LoVo (cell line): ENCODE measurements at regions not wholly inside any gene's neighbourhood (a gene's known extent, or its start where the extent isn't known, plus 50 kb on each side); places are given as distances from the start of the nearest gene placed in this dataset.
"Not testable (repeated sequence)": the region's sequence is repeated elsewhere in the genome, so short reads cannot be mapped to it uniquely, and the experiment has no call there.

Source experiments
- DNase-seq: peaks from one replicate; pipeline ENCODE4 v3.0.0-alpha.2; 2016; ENCODE audit warnings: low spot score

DNA sequence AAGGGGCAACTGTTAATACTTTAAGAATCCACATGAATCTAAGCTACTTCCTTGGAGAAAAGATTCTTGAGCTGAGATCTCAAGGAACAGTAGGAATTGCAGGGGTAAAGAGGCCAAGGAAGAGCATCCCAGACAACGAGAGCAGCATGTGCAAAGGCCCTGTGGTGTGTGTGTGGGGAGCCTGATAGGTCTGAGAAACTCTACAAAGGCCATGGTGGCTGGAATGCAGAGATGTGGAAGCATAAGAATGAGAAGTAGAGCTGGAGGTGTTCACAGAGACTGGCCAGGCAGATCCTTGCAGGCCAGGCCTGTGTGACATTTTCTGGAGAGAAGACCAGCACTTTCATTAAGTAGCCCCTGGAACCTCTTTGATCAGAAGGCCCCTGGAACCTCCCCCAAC is 105.8 kb upstream of the GRK3 start:
- DNase-seq: not testable (repeated sequence)

- DNase-seq: not testable (repeated sequence)
Measured at GRCh38 chr22:25460682-25461081, 103.8 kb upstream of the GRK3 start.

DNA sequence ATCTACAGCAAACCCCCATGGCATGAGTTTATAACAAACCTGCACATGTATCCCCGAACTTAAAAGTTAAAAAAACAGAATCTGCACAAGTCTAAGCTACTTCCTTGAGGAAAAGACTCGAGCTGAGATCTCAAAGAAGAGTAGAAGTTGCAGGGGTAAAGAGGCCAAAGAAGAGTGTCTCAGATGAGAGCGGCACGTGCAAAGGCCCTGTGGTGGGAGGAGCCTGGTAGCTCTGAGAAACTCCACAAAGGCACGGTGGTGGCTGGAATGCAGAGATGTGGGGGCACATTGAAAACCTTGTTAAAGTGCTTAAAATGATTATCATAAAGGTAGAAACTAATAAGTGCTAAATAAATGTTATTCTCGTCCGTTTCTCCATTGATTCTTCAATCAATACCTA is 103.2 kb upstream of the GRK3 start:
- no peak for DNase-seq

DNA sequence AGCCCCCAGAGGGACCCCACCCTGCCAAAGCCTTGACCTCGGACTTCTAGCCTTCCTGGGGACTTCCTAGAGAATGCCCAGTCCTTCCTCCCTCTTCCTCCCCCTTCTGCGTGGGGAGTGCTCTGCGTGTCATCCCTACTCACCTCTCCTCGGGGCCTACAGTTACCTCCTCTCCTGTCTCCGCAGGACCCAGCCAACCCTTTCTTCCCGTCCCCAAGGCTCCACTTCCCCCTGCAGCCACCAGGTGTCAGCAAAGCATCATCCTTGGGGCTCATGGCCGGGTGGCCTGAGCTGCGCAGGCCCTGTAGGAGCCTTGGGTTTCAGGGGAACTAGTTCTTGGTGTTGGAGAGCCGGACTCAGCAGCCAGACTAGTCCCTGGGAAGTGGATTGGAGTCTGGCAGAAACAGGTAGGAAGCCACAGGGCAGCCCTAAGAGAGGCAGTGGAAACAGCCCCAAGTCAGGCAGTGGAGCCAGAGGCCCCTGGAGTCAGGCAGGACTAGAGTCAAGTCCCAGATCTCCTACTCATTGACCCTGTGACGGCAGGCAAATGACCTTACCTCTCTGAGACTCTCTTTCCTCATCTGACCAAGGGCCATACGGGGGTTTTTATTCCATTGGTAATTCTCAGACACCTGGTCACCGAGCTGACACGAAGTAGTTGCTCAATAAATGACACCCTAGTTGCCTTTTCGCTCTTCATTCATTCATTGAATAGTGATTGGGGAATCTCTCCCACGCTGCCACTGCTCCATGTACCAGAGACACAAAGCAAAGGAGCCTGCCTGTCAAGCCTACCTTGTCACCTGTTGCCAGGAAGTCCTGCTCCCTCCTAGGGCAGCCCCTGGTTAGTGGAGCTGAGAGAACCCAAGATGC is 101.8 kb upstream of the GRK3 start:
- DNase-seq: peak; percentile 58

DNA sequence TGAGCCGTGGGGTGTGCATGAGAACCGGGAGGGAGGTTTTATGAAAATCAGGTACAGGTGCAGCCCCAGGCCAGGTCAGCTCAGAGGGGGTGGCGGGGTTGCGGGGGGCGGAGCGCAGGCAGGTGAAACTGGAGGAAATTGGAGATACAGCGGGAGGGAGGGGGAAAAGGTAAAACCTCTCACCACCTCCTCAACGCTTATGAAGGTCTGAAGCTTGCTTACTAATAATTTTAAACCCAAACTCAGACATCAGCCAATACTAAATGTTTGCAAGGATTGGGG is 101.2 kb upstream of the GRK3 start:
- DNase-seq: not testable (repeated sequence)

DNA sequence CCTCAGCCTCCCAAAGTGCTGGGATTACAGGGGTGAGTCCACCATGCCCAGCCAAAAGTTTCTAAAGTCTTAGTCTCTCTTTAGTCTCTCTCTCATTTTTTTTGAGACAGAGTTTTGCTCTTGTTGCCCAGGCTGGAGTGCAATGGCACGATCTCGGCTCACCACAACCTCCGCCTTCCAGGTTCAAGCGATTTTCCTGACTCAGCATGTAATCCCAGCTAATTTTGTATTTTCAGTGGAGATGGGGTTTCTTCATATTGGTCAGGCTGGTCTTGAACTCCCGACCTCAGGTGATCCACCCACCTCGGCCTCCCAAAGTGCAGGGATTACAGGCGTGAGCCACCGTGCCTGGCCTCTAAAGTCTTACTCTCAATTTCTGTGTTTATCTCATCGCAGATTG is 100.1 kb upstream of the GRK3 start:
- DNase-seq: not testable (repeated sequence)

DNA sequence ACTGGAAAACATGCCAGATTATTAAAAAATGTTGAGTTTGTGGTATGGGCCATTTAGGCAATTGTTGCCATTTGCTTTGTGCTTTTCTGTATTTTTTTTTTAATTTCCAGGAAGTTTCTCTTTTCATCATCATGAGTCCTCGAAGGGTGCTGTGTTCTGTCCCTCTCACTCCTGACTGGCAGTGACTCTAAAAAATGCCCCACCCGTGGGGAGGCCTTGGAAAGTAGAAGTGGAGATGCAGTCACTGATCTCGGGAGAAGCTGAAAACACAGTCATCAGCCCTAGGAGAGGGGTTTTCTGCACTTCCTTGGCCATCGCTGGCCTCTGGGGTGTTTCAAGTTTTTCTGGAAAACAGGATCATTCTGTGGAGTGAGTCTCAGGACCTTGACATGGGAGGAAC is 98.5 kb upstream of the GRK3 start:
- DNase-seq: no peak

DNA sequence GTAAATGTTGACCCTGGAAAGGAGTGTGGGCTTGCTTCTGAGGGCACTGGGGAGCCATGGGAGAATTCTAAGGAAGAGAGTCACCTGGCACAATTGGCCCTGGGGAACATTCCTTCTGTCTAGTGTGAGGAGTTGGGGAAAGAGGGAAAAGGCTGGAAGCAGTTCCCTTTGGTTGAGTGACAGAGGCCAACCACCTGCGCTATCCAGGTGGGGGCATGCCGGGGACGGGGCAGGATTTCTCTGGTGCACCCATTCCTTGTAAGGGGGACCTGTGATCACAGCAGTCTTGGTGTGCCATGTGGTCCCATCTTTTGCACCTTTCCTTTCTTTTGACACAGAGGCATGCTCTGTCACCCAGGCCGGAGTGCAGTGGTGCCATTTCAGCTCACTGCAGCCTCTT is 92.1 kb upstream of the GRK3 start:
- no peak for DNase-seq

GRCh38 chr22:25475257-25476022 is 89.0 kb upstream of the GRK3 start:
- DNase-seq: no peak

DNA sequence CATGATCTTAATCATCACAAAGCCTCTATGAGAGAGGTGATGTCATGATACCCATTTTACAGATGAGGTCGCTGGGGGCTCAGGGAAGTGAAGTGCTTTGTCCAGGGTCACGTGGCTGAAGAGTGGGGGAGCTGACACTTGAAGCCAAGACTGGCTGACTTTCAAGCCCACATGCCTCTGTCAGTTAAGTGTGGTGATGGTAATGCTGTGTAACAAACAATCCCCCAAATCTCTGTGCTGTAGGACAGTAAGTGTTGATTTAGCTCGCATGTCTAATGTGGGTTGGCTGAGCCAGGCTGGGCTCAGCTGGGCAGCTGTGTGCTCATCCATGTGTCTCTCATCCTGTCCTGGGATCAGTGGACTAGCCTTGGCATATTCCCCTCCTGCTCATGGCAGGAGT is 87.1 kb upstream of the GRK3 start:
- DNase-seq: no peak

- DNase-seq: no peak
Measured at GRCh38 chr22:25478111-25478510, 86.4 kb upstream of the GRK3 start.

DNA sequence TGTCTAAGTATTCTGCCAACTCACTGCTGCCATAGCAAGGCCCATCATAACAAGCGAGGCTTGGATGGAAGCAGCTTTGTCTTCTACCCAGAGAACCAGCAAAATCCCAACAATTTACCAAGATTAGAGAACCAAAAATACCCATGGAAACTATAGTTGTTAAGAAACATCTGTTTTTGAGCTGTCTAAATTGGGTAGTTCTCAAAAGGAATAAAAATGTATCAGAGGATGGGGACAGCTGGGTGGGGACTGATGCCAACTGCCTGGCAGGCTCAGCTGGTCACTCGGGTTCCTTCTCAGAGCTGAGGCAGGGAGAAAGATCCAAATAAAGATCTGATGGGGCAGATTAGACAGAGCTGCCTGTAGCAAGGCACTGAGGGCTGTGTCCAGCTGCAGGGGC is 85.9 kb upstream of the GRK3 start:
- no peak for DNase-seq

DNA sequence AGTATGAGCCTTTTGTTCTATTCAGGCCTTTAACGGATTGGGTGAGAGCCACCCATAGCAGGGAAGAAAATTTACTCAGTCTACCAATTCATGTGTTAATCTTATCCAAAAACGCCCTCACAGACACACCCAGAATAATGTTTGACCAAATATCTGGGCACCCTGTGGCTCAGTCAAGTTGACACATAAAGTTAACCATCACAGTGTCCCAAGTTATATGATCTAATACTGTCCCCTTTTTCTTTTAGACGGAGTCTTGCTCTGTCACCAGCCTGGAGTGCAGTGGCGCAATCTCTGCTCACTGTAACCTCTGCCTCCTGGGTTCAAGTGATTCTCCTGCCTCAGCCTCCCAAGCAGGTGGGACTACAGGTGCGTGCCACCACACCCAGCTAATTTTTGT is 83.6 kb upstream of the GRK3 start:
- DNase-seq: not testable (repeated sequence)

DNA sequence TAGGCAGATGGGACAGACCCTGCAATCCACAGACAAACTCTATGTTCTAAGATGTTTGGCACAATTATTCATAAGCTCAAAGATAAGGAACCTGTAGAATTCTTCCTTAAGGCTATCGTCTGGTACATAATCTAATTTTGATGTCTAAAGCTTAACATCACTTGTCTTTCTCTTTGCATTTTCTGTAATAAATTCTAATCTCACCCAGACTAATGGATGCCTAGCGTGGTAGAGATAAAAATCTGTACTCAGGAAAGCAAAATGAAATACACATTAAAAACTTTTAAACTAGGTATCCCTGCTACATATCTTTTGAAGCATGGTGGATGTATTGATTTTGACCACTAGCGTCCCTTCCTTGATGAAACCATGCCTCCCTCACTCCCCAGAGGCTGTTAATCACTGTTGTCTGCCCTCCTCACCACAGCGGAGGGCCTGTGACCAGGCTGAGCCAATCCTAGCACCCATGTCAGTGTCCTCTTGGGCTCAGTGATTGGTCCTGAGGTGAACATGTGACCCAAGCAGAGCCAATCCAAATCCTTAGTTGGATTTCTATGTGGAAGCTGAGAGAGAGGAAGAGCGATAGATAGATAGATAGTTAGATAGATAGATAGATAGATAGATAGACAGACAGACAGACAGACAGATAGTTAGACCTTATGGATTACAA is 82.2 kb upstream of the GRK3 start:
- no peak for DNase-seq

DNA sequence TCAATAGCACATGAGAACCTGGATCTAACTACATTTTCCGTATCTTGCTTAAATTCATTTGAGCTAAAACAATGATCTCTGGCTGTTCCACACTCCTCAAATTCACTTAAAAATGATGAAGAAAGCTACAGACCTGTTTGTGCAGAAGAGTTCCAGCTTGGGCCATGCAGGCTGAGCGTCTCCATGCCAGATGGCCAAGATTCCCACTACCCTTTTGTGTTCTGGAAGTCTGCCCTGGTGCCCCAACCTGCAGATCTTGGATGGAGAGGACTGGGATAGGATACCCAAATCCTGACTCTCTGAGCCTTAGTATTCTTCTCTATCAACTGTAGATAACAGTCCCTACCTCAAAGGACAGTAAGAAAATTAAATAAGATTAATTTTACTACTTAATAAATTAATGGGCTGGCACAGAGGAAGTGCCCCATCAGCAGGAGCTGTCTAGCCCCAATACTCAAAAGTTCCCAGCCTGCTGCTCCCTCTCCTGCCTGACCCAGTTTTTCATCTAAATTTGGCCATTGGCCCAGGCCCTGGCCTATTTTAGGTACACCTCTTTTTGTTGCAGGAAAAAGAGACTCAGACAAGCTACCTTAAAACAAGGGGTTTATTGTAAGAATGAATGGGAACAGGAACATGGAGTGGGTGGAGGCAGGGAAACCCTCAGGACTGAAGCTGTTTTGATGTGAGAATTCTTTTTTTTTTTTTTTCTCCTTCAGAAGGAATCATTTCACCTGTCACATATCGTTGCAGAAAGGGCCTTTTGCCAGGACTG is 81.4 kb upstream of the GRK3 start:
- no peak for DNase-seq

DNA sequence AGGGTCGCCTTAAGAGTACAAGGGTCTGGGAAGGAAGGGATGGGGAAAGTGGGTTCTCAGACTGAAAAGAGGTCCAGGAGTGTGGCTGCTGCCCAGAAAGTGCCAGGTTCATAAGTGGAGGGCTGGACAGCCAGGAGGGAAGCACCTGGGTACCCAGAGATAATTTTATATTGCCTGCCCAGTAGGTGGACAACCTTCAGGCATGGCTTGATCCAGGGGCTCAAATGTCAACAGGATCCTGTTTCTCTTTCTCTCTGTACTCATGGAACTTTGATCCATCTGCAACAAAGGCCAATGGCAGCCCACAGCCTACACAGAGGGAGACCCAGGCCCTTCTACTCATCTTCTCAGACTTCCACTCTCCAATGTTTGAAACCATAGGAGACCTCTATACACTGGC is 80.5 kb upstream of the GRK3 start:
- DNase-seq: no peak

DNA sequence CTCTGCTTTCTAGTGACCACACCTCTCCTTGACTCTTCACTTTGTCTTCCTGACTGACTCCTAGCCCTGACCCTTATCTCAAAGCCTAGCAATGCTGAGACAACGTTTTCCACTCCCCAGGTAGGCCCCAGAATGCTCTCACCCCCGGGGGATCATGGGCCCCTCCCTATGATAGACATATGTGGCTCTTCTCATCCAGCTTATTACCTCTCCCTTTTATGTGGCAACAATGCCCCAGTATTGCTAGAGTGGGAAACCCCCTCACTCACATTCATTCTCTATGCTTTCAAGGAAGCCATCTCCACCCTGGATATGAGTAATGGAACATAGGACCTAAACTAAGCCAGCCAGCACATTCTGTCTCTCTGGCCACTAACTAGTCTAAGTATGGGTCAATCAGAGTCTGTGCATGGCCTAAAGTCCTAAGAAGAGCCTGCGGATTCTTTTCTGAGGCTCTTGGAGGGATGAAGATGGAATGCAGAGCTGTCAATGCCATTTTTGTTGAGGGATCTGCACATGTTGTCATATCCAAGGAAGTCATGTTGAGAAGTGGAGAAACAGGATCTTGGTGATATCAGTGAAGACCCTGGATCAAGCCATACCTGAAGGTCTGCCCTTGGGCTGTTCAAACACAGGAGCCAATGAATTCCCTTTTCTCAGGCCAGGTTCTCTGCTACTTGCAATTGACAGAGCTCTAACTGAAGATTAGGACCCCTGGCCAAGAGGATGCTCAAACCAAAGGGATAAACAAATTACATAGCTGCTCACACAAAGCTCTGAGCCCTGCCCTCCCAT is 79.8 kb upstream of the GRK3 start:
- DNase-seq: no peak

- DNase-seq: no peak
Measured at GRCh38 chr22:25485626-25486545, 78.6 kb upstream of the GRK3 start.

DNA sequence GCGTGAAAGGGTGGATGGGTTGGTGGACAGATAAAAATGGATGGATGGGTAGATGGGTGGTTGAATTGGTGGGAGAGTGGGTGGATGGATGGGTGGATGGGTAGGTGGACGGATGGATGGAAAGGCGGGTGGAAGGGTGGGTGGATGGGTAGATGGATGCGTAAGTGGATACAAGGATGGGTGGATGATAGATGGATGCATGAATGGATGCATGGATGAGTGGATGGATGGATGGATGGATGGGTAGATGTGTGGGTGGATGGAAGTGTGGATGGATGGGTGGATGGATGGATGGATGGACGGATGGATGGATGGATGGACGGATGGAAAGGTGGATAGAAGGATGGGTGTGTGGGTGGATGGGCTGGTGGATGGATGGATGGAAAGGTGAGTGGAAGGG is 77.0 kb upstream of the GRK3 start:
- DNase-seq: no peak

DNA sequence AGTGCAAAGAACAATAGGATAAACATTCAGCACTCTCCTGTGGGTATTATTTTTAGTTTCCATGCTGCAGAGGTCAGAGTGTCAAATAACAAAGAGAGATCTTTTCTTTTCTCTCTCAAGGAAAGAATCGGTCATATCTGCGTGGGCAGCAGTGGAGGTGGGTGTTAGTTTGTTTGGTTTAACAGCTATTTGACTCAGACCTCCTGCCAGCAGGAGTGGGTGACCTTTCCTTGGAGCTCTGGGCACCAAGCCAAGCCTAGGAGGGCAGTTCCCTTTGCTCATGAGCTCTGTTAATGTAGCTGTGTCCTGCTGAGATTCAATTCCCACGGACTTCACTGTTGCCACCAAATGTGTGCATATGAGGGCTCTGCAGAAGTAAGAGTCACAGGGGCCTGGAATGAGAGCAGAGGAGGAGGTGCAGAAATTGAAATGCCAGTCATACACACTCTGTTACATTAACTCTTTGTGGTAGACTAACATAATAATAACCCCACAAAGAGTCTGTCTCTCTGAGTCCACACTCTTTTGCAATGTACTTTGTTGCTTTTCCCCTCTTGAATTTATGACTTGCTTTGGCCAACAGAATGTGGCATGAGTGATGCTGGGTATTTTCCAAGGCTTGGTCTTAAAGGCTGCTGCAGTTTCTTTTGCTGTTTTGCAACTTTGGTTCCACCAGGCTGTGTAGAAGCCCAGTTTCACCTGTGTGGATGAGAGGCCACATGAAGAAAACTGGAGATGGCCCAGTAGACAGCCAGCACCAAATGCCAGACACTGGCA is 76.0 kb upstream of the GRK3 start:
- DNase-seq: peak; percentile 82
